Osteocyte (in vitro differentiated cells): ENCODE measurements at regions not wholly inside any gene's neighbourhood (a gene's known extent, or its start where the extent isn't known, plus 50 kb on each side); places are given as distances from the start of the nearest gene placed in this dataset.
A peak's percentile ranks its signal among the peaks of the same experiment; 100 is the strongest.

Source experiments
- DNase-seq: peaks from one replicate; pipeline ENCODE4 v3.0.0; 2021; ENCODE audit warnings: mixed read lengths; ENCODE audit not compliant: unreplicated experiment; ENCODE audit errors: extremely low spot score
- H3K27ac Mint-ChIP-seq: one replicate; pipeline ENCODE4 v1.8.0; 2021; ENCODE audit warnings: mild to moderate bottlenecking, mixed read lengths; ENCODE audit not compliant: unreplicated experiment
- H3K27me3 Mint-ChIP-seq: one replicate; pipeline ENCODE4 v1.8.0; 2021; ENCODE audit warnings: mixed read lengths; ENCODE audit not compliant: unreplicated experiment
- H3K36me3 Mint-ChIP-seq: one replicate; pipeline ENCODE4 v1.8.0; 2021; ENCODE audit warnings: mixed read lengths; ENCODE audit not compliant: unreplicated experiment
- H3K4me1 Mint-ChIP-seq: one replicate; pipeline ENCODE4 v1.8.0; 2021; ENCODE audit warnings: mixed read lengths; ENCODE audit not compliant: unreplicated experiment
- H3K4me3 Mint-ChIP-seq: one replicate; pipeline ENCODE4 v1.8.0; 2021; ENCODE audit warnings: mild to moderate bottlenecking, moderate library complexity, mixed read lengths; ENCODE audit not compliant: unreplicated experiment
- H3K9me3 Mint-ChIP-seq: one replicate; pipeline ENCODE4 v1.8.0; 2021; ENCODE audit warnings: mixed read lengths; ENCODE audit not compliant: unreplicated experiment
- CTCF ChIP-seq: fragments of 200-600 bp; sonication (generic); IDR thresholded peaks from 2 replicates; pipeline ENCODE4 v1.5.0; 2021; ENCODE audit warnings: antibody characterized with exemption, mild to moderate bottlenecking, moderate library complexity

- Mint-ChIP-seq H3K36me3 (no peaks in the 10 kb centered on the region), H3K4me1 (peaks cover 6% of the 10 kb centered on the region), H3K9me3 (no peaks in the 10 kb centered on the region), H3K4me3 (no peak overlapping the region), H3K27me3 (no peaks in the 10 kb centered on the region), H3K27ac (no peak overlapping the region)
- TF ChIP-seq CTCF: no peak
- no peak for DNase-seq
Observed at GRCh38 chr5:148012801-148013200, 51.0 kb upstream of the SPINK5 start.

GRCh38 chr5:148011398-148012137 is 52.2 kb upstream of the SPINK5 start:
- Mint-ChIP-seq H3K4me1 (peaks cover 6% of the 10 kb centered on the region), H3K27me3 (no peaks in the 10 kb centered on the region), H3K27ac (no peak overlapping the region), H3K9me3 (no peaks in the 10 kb centered on the region), H3K36me3 (peaks cover 1% of the 10 kb centered on the region), H3K4me3 (no peak overlapping the region)
- DNase-seq: no peak
- no peak for TF ChIP-seq CTCF

GRCh38 chr5:148005788-148006520 is 57.8 kb upstream of the SPINK5 start:
- TF ChIP-seq CTCF: peak; percentile 14
- no peak overlapping the region for H3K27ac Mint-ChIP-seq
- no peak overlapping the region for H3K4me3 Mint-ChIP-seq
- peaks cover 2% of the 10 kb centered on the region for H3K4me1 Mint-ChIP-seq
- peaks cover 13% of the 10 kb centered on the region for H3K36me3 Mint-ChIP-seq
- peaks cover 11% of the 10 kb centered on the region for H3K9me3 Mint-ChIP-seq
- DNase-seq: no peak
- no peaks in the 10 kb centered on the region for H3K27me3 Mint-ChIP-seq

- Mint-ChIP-seq H3K27me3 (no peaks in the 10 kb centered on the region), H3K36me3 (peaks cover 17% of the 10 kb centered on the region), H3K4me3 (no peak overlapping the region), H3K27ac (no peak overlapping the region), H3K9me3 (peaks cover 26% of the 10 kb centered on the region), H3K4me1 (peaks cover 10% of the 10 kb centered on the region)
- no peak for TF ChIP-seq CTCF
- DNase-seq: no peak
Observed at GRCh38 chr5:148003226-148003625, 60.6 kb upstream of the SPINK5 start.

GRCh38 chr5:148002451-148002850 is 61.3 kb upstream of the SPINK5 start:
- no peak for DNase-seq
- H3K27ac Mint-ChIP-seq: no peak overlapping the region
- peaks cover 17% of the 10 kb centered on the region for H3K36me3 Mint-ChIP-seq
- peaks cover 10% of the 10 kb centered on the region for H3K4me1 Mint-ChIP-seq
- peaks cover 26% of the 10 kb centered on the region for H3K9me3 Mint-ChIP-seq
- H3K27me3 Mint-ChIP-seq: no peaks in the 10 kb centered on the region
- TF ChIP-seq CTCF: no peak
- H3K4me3 Mint-ChIP-seq: no peak overlapping the region
